ENCODE measurements at regions not wholly inside any gene's neighbourhood (a gene's known extent, or its start where the extent isn't known, plus 50 kb on each side); places are given as distances from the start of the nearest gene placed in this dataset.

DNA sequence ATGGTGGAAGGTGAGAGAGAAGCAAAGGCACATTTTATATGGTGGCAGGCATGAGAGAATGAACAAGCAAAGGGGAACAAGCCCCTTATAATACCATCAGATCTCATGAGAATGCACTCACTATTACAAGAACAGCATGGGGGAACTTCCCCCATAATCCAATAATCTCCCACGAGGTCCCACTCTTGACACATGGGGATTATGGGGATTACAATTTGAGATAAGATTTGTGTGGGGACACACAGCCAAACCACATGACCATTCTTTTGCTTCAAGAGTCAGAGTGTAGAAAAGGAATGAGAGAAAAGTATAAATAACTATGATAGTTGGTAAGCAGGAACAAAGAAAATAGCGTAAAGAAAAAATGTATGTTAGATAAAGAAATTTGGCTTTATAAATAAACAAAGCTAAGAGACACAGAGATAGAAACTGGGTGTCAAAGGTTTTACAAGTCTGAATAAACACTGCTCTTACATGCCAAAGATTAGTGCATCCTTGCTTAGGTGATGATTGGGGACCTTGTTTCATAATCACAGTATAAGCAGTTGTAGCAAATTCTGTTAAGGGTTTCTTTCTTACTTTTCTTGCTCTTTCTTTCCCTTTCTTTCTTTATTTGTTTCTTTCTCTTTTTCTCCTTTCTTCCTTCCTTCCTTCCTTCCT lies 91.9 kb upstream of the PAPPA start:
- DNase-seq = no peak

DNA sequence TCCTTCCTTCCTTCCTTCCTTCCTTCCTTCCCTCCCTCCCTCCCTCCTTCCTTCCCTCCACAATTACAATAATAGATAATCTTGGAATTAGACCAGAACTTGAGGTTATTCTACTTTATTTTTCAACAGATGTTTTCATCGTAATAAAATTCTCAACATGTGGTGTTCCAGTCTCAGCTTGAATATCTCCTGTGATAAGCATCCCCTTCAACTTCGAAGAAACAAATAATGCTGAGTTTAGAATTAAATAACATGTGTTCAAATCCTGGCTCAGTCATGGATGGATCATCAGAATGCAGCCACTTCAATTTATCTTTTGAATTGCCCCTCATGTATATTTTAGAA lies 91.4 kb upstream of the PAPPA start:
- DNase-seq = no peak

DNA sequence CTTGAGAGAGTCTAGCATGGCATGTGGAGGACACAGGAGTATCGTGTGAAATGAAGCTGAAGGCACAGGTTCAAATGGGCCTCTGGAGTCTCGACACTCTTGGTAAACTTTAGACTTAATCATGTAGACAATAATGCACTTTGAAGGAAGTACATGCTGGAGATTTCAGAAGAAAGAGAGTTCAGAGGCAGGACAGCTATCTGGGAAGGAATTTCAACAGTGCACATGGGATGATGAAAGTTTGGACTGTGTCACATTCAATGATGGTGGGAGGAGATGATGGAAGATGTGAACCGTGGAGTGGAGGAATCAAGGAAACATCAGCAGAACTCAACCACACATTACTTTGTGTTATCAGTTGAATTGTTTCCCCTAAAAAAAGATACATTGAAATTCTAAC lies 88.6 kb upstream of the PAPPA start:
- no peak for DNase-seq

DNA sequence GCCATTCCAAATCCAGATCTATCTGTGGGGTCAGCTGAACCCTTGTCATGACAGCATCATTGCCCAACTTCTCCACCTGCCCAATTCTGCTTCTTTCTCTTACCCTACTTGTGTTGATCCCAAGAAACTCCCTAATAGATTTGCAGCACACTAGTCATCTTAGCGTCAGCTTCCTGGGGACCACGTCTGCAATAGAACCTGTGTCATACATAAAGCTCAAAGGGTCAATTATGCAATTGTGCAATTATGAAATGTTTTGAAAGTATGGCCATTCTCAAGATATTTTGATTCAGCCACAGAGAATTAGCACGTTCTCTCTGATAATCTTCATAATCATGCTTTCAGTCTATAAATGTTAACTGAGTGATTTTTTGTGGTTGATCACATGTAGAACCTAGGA lies 87.4 kb upstream of the PAPPA start:
- no peak for DNase-seq

DNA sequence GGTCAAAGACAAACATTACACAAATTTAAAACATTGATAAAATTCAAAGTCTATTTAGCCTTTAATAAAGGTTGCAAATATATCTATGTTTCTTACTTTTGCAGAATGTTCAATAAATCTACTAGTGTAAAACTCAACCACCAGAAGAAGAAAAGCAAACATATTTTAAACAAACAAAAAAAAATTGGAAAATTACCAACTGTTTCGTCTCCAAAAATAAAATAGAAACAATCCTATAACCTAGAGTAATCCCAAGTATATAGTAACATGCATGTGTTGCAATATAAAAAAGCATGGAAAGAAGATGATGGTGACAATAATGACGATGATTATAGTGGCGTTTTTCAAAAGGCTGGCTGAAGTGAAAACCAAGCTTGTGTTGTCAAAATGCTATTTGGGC lies 86.0 kb upstream of the PAPPA start:
- DNase-seq = no peak

DNA sequence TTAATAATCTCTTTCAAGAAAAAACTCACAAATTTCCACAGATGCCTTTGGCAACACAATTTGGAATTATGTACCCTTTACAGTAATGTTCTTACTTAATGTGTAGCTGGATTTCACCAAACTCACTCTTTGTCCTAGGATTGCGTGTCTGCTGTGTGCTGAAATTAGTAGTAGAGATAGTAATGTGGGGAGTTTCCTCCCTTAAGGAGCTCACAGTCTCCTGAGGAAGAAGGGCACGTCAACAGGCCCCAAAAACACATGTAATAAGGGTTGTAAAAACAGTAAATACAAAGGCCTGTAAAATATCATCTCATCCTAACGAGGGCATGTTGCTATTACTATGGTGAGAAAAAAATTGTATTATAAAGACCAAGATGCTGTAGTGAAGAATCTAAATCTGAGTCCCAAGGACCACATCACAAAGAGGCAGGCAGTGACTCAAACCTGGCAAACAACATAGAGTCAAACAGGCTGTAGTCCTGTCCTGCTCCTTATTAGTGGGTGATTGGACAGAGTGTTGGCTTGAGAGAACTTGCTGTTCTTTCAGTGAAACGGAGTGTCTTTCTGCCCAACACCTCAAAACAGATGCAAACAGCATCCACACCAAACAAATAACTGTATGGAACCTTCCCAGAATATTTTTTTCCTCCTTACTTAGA lies 83.2 kb upstream of the PAPPA start:
- no peak for DNase-seq

DNA sequence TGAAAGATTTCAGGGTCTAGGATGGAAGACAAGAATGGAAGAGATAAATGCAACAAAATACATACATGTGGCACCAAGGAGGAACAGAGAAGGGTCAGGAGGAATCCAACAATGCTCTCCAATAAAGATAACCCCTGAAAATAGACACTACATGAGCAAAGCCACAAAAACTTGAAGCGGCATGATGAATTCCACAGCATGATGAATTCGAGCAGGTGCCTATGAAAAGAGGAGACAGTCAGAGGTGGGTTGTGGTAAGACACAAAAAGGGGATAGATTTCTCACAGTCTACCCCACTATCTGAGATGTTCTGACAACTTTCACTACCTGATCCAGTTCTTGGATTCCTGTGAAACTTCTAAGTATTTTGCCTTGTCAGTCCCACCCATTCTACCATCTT lies 81.5 kb upstream of the PAPPA start:
- DNase-seq = no peak

DNA sequence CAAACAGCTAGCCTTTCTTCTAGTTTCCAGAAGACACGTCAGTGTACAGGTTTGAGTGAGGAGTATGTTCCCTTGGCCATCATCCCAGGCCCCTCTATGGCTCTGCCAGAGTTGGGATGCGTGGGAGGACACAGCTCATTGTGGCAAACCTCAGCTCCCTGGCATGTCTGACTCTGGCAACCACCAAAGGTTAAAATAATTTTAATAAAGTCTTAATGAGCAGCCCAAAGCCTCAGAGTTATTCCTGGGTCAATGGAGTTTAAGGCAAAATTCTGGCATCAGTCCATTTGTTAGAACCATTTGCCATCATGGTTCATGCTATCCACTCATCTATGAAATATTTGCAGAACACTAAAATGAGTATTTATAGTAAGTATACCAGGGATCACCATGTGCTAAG lies 79.8 kb upstream of the PAPPA start:
- no peak for DNase-seq

DNA sequence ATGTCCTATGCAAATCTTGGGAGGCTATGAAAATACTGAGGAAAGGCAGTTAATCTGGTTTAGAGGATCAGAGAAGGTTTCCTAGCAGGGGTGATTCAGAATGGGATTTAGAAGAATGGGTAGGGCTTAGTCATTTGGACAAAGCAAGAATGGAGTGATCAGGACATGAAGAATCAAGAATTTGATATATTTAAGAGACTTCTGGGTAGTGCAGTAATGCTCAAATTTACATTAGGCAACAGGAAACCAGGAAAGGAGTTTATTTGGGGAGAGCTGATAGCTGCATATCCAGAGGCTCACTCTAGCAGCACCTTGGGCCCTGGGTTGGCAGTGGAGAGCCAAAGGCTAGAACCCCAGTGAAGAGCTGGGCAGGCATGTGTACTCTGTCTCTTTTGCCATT lies 78.9 kb upstream of the PAPPA start:
- no peak for DNase-seq

DNA sequence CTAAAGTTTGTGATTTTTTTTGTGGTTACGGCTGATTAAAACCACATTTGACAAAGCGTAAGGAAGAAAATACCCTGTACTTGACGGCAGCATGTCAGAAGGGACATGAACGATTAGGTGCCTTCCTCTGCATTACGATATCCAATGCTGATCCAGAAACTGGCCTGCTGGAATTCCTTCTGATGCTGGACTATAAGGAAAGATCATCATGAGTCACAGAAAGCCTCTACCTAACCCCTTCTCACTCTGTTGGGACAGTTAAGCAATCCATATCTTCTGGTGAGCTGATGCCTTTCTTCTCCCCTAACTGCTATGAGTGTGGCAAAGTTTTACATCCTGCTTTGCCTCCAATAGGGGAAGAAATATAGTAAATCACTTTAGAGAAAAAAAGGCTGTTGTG lies 78.4 kb upstream of the PAPPA start:
- DNase-seq = no peak

DNA sequence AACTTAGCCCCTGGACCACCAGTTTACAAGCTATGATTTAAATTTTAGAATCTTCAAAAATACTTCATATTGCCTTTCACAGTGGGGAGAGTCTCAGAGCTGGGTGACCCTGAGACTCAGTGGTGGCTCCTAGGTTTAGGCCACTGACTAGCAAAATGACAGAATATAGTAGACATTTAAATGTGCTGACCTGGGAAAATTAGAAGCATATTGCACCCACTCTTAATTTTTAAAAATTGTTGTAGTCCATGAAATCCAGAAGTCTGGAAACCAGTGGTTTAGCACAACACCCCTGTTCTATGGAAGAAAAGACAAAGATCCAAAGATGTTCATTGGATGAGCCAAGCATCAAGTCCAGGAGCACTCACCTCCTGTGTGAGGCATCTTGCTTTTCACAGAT lies 75.0 kb upstream of the PAPPA start:
- no peak for DNase-seq

DNA sequence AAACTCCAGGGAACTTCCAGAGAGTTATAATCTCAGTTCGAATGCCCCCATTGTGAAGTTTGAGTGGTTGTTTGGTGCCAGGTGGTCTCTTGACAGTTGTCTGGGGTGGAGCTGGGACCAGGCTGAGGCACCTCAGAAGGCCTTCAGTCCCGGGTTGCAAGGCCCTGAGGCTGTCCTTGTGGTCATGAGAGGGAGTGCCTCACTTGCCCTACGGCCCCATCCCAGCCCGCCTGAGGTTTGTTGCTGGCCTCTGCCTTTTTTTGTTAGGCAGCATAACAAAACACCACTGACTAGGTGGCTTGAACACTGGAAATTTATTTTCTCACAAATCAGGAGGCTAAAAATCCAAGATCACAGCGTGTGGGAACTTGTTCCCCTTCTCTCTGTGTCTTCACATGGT lies 73.0 kb upstream of the PAPPA start:
- no peak for DNase-seq

DNA sequence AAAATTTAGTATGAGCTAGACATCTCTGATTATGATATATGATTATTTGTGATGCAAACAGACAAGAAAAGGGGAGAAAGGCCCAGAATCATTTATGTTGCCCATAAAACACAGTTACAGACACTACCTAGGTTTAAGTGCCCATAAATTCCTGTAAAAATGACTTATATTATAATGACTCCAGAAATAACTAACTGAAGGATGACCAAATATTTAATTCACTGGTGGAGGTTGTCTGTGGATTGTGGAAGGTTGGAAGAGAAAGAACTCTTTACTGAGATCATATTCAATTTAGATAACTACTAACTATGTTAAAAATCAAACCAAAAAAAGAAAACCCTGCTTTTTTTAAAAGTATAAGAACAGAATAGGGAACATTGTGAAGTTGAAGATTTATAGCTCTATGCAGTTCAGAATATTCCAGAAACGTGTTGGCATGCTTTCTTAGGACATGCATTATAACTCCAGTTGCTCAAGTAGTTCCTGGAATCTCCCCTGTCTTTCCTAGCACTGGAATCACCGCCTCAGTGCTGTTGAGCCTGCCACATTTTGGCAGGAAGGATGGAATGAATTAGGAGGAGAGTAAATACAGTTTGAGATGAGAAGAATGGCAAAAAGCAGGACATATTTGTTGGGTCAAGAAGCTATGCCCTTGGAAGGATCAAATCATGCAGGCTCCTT lies 72.0 kb upstream of the PAPPA start:
- no peak for DNase-seq

DNA sequence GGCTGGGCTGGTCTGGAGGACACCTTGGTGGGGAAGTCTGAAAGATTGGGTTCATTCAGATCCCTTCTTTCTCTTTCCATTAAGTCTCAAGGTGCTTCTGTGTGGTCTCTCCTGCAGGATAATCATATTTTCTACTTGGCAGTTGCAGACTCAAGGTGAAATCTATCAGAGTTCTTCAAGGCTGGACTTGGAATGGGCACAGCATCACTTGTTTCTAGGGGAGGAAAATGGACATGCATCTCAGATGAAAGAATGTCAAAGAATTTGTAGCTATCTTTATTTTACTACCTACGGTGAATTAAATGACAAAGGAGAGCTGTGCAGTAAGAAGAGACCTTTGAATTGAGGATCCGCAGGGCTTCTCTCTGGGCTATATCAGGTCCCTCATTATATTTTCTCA lies 69.8 kb upstream of the PAPPA start:
- DNase-seq = no peak

DNA sequence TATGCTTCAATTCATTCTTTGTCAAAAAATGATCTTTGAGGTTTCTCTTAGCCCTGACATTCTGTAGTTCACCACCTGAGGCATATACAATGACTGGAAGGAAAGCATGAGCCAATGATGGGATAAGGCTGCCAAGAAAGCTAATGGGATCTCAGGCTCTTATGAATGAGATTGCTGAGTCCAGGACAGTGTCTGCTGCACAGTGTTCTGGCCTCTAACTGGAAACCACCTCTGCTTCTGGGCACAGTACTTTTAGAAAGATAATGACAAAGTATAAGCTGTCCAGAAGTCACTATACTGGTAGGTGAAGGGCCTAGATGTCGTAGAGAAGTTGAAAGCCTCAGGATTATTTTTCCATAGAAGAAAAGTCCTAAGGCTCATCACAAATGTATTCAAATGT lies 69.1 kb upstream of the PAPPA start:
- no peak for DNase-seq

DNA sequence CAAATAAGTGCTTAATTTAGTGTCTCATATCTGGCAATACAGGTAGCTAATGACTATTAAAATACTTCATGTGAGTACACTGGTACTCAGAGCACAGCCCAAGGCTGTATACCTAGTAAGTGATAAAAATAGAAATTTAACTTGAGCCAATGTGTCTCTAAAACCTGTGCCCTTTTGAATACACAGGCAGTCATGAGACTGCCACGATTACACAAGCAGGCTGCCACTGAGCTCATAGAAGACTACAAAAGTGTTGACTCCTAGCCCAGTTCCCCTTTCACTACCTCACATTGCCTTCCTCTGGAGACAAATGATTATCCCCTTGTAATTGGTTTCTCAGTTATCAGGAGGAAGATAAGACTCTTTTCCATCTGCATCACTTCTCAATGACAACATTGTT lies 66.3 kb upstream of the PAPPA start:
- peak; percentile 34 to 39 (median 36) for DNase-seq

DNA sequence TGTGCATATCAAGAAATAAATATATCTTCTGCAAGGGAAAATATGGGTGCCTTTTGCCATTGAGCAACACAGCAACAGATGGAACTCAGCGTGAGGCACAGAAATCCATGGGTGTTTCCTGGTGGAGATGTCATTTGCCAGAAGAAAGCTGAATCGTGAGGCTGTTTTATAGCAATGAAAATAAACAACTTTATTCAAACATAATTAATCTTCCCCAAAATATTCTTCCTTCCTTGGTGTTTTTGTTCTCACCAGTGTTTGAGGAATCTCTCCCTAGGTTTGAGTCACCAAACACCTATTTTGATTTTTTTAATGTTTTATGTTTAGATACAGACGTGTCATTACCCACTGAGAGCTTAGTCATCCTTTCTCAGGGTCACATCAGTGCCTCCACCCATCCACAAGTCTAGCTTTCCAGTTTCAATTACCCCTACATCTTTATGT lies 65.8 kb upstream of the PAPPA start:
- no peak for DNase-seq

DNA sequence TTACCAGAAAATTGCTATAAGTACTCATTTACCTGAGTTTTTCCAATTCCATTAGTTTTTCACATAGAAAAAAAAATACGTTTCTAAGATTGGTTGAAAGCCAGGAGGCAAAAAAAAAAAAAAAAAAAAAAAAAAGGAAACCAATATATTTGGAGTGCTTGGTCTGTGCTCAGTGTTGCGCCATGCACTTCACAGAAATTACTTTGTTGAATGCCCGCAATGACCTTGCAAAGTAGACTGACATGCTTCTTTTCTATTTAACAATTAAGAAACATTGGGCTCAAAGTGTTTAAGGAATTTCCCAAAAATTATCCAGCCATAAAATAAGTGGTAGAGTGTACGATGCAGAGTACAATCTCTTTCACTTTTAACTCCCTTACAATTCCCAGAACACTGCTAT lies 65.2 kb upstream of the PAPPA start:
- no peak for DNase-seq

DNA sequence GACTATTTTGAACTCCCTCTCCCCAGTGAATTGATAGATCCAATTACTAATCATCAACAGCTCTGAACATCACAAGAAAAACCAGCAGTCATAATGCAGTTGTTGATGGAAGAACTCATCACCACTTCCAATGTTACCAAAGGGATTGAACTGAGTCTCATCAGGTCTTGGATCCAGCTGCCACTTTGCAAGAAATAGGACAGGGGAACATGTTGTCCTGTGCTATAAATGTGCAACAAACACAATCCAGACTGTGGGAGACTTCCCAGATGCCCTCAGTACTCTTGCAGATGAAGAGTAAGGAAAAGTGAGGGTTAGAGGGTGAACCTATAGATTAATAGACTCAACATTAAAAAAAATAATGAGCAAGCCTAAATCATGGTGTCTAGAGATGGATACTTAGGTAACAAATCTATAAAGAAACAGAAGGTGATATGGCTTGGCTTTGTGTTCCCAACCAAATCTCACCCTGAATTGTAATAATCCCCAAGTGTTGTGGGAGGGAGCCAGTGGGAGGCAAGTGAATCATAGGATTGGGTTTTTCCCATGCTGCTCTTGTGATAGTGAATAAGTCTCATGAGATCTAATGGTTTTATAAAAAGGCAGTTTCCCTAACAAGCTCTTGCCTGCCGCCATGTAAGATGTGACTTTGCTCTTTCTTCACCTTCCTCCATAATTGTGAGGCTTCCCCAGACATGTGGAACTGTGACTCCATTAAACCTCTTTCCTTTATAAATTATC lies 63.4 kb upstream of the PAPPA start:
- no peak for DNase-seq

DNA sequence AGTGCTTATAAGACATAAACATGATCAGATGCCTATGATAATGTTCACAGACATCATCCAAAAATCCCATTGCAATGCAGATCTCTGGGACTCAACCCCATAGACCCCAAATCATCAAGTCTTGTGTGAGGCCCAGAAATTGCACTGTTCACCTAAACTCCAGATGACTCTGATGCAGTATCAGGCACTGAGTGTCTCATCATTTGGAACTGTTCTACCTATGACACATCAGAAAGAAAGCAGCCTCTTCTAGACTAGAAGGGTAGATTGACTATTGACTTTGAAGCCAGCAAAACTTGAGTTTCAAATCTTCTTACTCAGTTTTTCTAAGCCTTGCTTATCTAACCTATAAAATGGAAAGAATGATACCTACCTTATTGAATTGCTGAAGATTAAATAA lies 58.7 kb upstream of the PAPPA start:
- no peak for DNase-seq

DNA sequence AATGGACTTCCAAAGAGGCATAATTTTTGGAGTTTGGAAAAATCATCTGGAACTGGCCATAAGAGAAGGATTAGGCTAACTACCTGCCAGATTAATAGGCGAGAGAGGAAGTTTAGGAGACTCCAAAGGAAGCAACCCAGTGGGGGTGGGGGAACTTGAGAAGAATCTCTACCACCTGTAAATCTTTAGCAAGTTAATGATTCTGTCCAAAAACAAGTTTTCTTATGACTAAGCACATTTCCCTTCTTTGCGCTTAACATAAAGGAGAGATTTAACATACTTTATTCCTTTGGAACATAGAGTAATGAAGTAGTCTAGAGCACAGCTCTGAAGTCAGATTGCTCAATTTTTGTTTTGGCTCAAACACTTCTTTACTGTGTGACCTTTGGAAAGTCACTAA lies 58.2 kb upstream of the PAPPA start:
- no peak for DNase-seq

DNA sequence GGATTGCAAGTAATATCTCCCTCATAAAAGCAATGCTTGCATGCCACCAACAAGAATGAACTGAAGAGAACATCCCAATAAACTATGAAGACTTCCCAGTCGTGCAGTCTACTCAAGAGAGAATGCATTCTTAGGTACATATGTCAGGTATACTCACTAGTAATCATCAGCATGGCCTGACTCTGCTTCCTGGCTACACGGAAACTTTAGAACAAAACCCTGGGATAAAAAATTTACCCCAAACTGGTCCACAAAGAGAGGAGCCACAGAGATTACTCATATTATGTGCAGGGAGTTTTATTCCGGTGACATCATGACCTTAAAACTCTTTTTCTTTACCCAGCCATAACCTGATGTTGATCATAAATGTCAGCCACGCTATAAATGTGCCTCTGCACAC lies 57.5 kb upstream of the PAPPA start:
- DNase-seq = no peak

DNA sequence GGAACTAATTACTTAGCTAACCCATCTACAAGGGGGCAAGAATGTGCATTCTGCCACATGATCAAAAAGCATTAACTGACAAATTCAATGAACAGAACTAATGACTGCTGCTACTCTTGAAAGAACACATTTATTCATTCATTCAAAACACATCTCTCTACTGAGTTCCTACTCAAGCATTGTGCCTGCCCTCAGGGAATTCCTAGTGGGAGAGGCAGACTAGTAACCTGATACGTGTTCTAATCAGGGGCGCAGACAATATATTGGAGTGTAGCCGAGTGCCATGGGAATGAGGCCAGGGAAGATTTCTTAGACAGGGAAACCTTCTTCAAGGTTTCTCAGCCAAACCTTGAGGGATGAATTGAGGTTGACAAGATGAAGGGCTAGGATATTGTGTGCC lies 56.7 kb upstream of the PAPPA start:
- DNase-seq = no peak

DNA sequence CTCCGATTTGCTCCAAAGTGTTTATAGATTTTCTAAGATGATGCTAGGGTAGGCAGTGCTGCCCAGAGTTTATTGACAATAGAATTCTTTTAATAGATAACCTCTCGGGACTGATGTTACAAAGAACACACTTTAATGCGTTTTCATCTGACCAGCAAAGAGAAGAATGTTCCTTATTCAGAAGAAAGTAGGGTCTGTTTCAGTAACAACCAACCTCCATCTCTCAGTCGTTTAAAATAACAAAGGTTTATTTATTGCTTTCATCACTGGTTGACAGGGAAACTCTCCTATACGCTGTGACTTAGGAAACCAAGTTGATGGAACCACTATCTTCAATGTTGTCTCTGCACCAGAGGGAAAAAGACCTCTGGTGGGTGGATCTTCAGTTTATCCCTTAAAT lies 55.1 kb upstream of the PAPPA start:
- DNase-seq = no peak
